GM12865 (cell line): ENCODE measurements at regions not wholly inside any gene's neighbourhood (a gene's known extent, or its start where the extent isn't known, plus 50 kb on each side); places are given as distances from the start of the nearest gene placed in this dataset.

Experiments
- DNase-seq: peaks from one replicate; pipeline ENCODE4 v3.0.0; 2010; ENCODE audit warnings: low read depth
- H3K4me3 ChIP-seq: 2 replicates; pipeline ENCODE4 v1.5.1; 2011; ENCODE audit warnings: mild to moderate bottlenecking, low read depth, low read length, control low read depth
- TF ChIP-seq, protein P1 (sequence below): IDR thresholded peaks from 2 replicates; pipeline ENCODE4 v1.5.1; 2011; ENCODE audit warnings: low read length, control low read depth, low read depth, inconsistent platforms; ENCODE audit not compliant: insufficient read depth; ENCODE audit errors: missing control alignments

DNA sequence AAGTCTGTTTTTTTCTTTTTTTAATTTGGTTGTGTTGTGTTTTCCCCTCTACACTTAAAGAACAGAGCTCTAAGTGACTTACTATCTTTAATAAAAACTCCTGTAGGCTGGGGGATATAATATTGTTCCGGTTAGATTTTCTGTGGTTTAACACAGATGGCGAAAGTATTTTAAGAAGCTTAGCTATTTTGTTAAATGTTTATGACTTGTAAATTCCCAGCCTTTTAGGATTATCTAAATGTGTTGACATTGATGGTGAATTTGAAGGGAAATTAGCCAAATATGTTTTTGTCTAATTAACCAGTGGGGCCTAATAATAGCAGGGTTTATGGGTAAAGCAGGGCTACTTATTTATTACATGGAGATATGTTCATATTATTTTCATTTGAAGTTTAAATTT lies 538.5 kb downstream of the INHBA start:
- no peak overlapping the region for H3K4me3 ChIP-seq
- TF ChIP-seq, protein P1, sequence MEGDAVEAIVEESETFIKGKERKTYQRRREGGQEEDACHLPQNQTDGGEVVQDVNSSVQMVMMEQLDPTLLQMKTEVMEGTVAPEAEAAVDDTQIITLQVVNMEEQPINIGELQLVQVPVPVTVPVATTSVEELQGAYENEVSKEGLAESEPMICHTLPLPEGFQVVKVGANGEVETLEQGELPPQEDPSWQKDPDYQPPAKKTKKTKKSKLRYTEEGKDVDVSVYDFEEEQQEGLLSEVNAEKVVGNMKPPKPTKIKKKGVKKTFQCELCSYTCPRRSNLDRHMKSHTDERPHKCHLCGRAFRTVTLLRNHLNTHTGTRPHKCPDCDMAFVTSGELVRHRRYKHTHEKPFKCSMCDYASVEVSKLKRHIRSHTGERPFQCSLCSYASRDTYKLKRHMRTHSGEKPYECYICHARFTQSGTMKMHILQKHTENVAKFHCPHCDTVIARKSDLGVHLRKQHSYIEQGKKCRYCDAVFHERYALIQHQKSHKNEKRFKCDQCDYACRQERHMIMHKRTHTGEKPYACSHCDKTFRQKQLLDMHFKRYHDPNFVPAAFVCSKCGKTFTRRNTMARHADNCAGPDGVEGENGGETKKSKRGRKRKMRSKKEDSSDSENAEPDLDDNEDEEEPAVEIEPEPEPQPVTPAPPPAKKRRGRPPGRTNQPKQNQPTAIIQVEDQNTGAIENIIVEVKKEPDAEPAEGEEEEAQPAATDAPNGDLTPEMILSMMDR: no peak
- DNase-seq: no peak

DNA sequence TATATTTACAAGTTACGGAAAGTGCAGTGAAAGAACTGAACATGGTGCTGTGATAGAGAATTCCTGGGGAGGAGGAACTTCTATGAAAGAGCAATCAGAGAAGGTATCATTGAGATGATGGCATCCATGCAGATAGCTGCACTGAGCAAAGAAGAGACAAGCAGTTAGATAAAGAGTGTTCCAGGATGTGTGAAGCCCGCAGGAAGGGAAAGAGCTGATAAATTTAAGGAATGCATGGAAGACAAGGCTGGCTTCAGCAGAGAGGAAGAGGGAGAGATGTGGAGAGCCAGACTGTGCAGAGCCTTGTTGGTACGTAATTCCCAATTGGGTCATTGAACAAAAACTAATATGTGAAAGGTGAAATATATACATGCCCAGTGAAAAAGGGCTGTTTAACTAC lies 538.9 kb downstream of the INHBA start:
- no peak overlapping the region for H3K4me3 ChIP-seq
- TF ChIP-seq, protein P1: no peak
- DNase-seq: no peak

DNA sequence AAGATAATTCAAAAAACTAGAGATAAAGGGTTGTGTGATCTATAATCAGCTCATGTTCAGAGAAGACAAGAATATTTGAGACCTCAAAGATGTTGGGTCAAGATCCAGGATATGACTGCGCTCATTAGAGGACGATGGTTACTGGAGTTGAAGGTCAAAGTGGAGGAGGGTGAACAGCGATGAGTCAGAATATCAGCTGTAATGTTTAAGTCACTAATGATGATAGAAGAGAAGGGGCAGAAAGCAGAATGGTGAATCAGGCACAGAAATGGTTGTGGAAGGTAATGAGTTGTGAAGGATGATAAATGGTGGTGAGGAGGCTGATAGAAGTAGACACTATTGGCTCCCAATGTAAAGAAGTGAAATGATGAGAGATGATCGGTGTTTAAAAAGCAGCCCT lies 540.3 kb downstream of the INHBA start:
- H3K4me3 ChIP-seq: no peak overlapping the region
- no peak for DNase-seq
- TF ChIP-seq, protein P1: no peak

DNA sequence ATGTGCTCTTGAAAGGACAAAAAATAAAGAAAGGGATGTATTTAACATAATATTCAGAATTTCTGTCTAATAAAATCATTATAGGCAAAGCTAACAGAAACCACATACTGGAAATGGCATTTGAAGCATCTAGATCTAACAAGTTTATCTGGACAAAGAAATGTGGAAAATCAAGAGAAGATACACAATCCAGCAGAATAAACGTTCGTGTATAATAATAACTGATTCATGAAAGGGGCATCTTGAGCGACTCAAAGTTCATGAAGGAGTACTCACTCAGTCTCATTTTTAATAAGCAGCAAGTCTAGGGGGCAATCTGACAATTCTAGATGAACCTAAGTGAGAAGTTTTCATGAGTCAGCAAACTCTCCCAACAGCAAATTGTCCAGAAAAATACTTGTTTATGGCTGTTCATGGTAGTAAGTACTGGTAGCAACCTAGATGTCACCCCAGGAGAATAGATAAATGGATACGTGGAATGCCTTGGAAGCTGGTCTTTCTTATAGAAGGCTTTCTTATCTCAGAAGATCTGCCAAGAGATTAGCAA lies 541.8 kb downstream of the INHBA start:
- no peak overlapping the region for H3K4me3 ChIP-seq
- no peak for DNase-seq
- TF ChIP-seq, protein P1: no peak

DNA sequence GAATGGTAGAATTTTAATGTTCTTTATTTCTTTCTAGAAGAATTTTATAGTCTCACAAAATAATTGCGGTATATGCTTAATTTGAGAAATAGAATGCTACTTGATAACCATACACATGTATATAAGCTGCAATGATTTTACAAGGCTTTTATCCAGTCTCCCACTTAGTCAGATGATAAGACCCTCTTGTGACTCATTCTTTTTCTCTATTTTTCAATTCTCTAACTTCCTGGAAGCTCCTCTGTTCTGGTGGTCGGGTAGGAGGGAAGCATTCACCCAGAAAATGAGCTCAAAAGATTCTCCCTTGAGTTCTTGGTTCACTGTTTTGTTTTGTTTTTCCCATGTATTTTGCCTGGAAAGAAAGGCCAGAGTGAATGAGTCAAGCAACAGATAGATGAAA lies 546.6 kb downstream of the INHBA start:
- no peak overlapping the region for H3K4me3 ChIP-seq
- DNase-seq: no peak
- TF ChIP-seq, protein P1: no peak

DNA sequence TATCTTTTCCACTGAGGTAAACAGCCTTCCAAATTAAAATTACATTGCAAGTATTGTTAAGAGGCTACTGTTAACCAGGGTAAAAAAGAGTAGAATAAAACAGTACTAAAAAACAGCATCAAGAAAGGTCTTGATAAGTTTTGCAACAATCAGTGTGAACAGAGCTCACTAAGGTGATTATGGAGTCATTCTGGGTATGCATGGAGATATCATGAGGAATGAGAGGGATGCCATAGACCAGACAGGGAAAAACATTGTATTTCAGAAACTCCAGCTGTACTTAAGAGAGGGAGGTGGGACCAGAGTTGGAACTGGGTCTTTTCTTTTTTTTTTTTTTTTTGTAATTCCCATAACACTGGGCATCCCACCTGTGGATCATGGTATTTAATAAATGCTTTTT lies 549.6 kb downstream of the INHBA start:
- no peak for DNase-seq
- TF ChIP-seq, protein P1: no peak
- no peak overlapping the region for H3K4me3 ChIP-seq

DNA sequence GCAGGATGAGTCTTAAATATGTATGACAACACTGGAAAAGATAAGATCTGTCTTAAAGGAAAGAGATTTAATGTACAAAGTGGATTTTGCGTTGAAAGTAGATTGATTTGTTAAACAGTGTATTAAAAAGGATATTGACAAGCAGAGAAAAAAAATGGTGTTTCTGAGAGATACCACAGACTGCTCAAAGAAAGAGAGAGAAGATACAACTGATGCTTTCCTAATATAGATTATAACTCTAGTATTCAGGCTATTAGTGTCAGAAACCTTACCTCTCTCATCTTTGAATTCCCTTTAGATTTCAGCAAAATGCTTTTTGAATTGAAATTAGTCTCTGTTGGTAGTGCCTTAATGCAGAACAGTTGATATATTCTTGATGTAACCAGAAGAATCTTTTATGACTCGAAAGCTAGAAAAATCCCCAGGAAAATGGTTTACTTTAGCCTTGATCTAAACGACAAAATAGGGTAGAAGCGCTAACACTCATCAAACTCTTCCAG lies 550.7 kb downstream of the INHBA start:
- H3K4me3 ChIP-seq: no peak overlapping the region
- TF ChIP-seq, protein P1: no peak
- no peak for DNase-seq
